Ishikawa (cell line): ENCODE measurements at regions not wholly inside any gene's neighbourhood (a gene's known extent, or its start where the extent isn't known, plus 50 kb on each side); places are given as distances from the start of the nearest gene placed in this dataset.

ENCODE experiments used
- CREB1 ChIP-seq: IDR thresholded peaks from 2 replicates; pipeline ENCODE4 v1.6.1; 2012; ENCODE audit warnings: low read depth
- EP300 ChIP-seq: IDR thresholded peaks from 2 replicates; pipeline ENCODE4 v1.6.1; 2012; ENCODE audit warnings: borderline replicate concordance
- MAX ChIP-seq: IDR thresholded peaks from 2 replicates; pipeline ENCODE4 v1.6.1; 2012
- REST ChIP-seq: IDR thresholded peaks from 2 replicates; pipeline ENCODE4 v1.6.1; 2012; ENCODE audit warnings: low read depth, mild to moderate bottlenecking
- TCF12 ChIP-seq: IDR thresholded peaks from 2 replicates; pipeline ENCODE4 v1.6.1; 2012; ENCODE audit warnings: low read depth

GRCh38 chr4:84167564-84167963 lies 331.5 kb downstream of the NKX6-1 start:
- TF ChIP-seq REST = no peak
- no peak for TF ChIP-seq TCF12
- TF ChIP-seq MAX = no peak
- no peak for TF ChIP-seq CREB1
- no peak for TF ChIP-seq EP300
